HepG2 (cell line): ENCODE measurements at regions not wholly inside any gene's neighbourhood (a gene's known extent, or its start where the extent isn't known, plus 50 kb on each side); places are given as distances from the start of the nearest gene placed in this dataset.

Source experiments
- ATAC-seq: fragments of 200-7000 bp; cut with Tn5 transposase; 3 replicates; pipeline ENCODE4 v1.9.1; 2020; ENCODE audit warnings: mild to moderate bottlenecking, moderate library complexity
- BruUV-seq: library from RNA; stranded (reverse); fragments of 400-500 nt; replicated peaks from 2 replicates; lab custom pipeline; 2021; lab: Mats Ljungman, UMichigan
- CTCF ChIA-PET: fragments of 300-600 bp; formaldehyde crosslinking; extraction: SDS; loops from one replicate; lab custom pipeline; 2021; ENCODE audit warnings: low total read pairs, inconsistent platforms, low intra/inter-chr PET ratio; lab: Yijun Ruan, JAX
- POLR2A ChIA-PET: fragments of 350-600 bp; sonication (Branson Sonifier 250); formaldehyde crosslinking; loops from one replicate; lab custom pipeline; 2020; ENCODE audit warnings: antibody characterized with exemption, inconsistent platforms; lab: Yijun Ruan, JAX
- DNase-seq: peaks from one replicate; pipeline ENCODE4 v3.0.0-alpha.2; 2015; ENCODE audit warnings: low spot score
- FAIRE-seq: peaks from 3 replicates; lab custom pipeline; 2011; peaks lifted over from hg19 to GRCh38; lab: Jason Lieb, UNC
- H2AFZ ChIP-seq: one replicate; pipeline ENCODE4 v1.6.1; 2011; ENCODE audit warnings: low read length, inconsistent platforms
- H3K27ac ChIP-seq: fragments of 300-600 bp; 3 replicates; pipeline ENCODE4 v1.8.0; 2011; ENCODE audit warnings: mixed run types, mild to moderate bottlenecking, mixed read lengths, low read length, inconsistent platforms; ENCODE audit not compliant: insufficient read depth; ENCODE audit errors: extremely low read length
- H3K27me3 ChIP-seq, 2 experiments: fragments of 200-600 bp in 1 of 2; 2 replicates in 1 of 2; 3 replicates in 1 of 2; pipeline versions ENCODE4 v1.6.0 to v1.8.0; 2011; ENCODE audit warnings: low read length in 2 of 2, mild to moderate bottlenecking in 2 of 2, moderate library complexity in 2 of 2, inconsistent platforms in 1 of 2; ENCODE audit not compliant: insufficient read depth in 2 of 2, control insufficient read depth in 1 of 2
- H3K36me3 ChIP-seq, 2 experiments: fragments of 200-600 bp in 1 of 2; replicated peaks in 1 of 2; 2 replicates in 1 of 2; 3 replicates in 1 of 2; pipeline versions ENCODE4 v1.5.1 to v1.8.0; 2011; ENCODE audit warnings: low read length in 2 of 2, inconsistent platforms in 1 of 2; ENCODE audit not compliant: insufficient read depth in 2 of 2, control insufficient read depth in 1 of 2
- H3K4me1 ChIP-seq: 2 replicates; pipeline ENCODE4 v1.5.1; 2012; ENCODE audit warnings: low read length, inconsistent platforms; ENCODE audit not compliant: insufficient read depth
- H3K4me2 ChIP-seq: 2 replicates; pipeline ENCODE4 v1.6.0; 2011; ENCODE audit warnings: low read depth, low read length, inconsistent platforms
- H3K4me3 ChIP-seq, 3 experiments: fragments of 200-600 bp in 1 of 3; sonication (generic), shearing (Covaris generic) in 1 of 3; replicated peaks in 1 of 3; 2 replicates each; pipeline ENCODE4 v1.5.1; 2011 to 2016; ENCODE audit warnings: low read length in 3 of 3, inconsistent platforms in 2 of 3, low read depth in 2 of 3, mild to moderate bottlenecking in 2 of 3, control low read depth in 1 of 3, mixed read lengths in 1 of 3; ENCODE audit not compliant: insufficient read depth in 1 of 3
- H3K79me2 ChIP-seq: one replicate; pipeline ENCODE4 v1.6.1; 2011; ENCODE audit warnings: low read length, inconsistent platforms; ENCODE audit not compliant: insufficient read depth
- H3K9ac ChIP-seq: 2 replicates; pipeline ENCODE4 v1.6.0; 2011; ENCODE audit warnings: mild to moderate bottlenecking, low read depth, low read length, inconsistent platforms; ENCODE audit not compliant: insufficient read depth
- H3K9me3 ChIP-seq: 2 replicates; pipeline ENCODE4 v1.5.1; 2012; ENCODE audit warnings: mild to moderate bottlenecking, low read length
- H4K20me1 ChIP-seq: 2 replicates; pipeline ENCODE4 v1.6.0; 2011; ENCODE audit warnings: inconsistent platforms, mild to moderate bottlenecking, low read length, moderate library complexity; ENCODE audit not compliant: insufficient read depth
- CC2D1A ChIP-seq: sonication (generic); formaldehyde crosslinking; IDR thresholded peaks from 2 replicates; pipeline ENCODE4 v1.8.1; 2023; ENCODE audit warnings: mild to moderate bottlenecking, missing genetic modification reagents
- FOXC1 ChIP-seq: sonication (generic); formaldehyde crosslinking; IDR thresholded peaks from 2 replicates; pipeline ENCODE4 v1.8.0; 2022; ENCODE audit warnings: mild to moderate bottlenecking, missing genetic modification reagents, borderline replicate concordance
- HMGA1 ChIP-seq: sonication (generic); formaldehyde crosslinking; conservative IDR thresholded peaks from 2 replicates; pipeline ENCODE4 v1.4.0; 2020; ENCODE audit warnings: missing genetic modification reagents
- IRX3 ChIP-seq: sonication (generic); formaldehyde crosslinking; IDR thresholded peaks from 2 replicates; pipeline ENCODE4 v1.8.1; 2023; ENCODE audit warnings: mild to moderate bottlenecking, low read depth, missing genetic modification reagents, borderline replicate concordance
- MATR3 ChIP-seq: sonication (generic); formaldehyde crosslinking; IDR thresholded peaks from 2 replicates; pipeline ENCODE4 v1.4.0; 2020; ENCODE audit warnings: missing genetic modification reagents
- NAIF1 ChIP-seq: sonication (generic); formaldehyde crosslinking; IDR thresholded peaks from 2 replicates; pipeline ENCODE4 v1.5.0; 2020; ENCODE audit warnings: mild to moderate bottlenecking, missing genetic modification reagents, borderline replicate concordance
- NFATC3 ChIP-seq: sonication (generic); formaldehyde crosslinking; IDR thresholded peaks from 2 replicates; pipeline ENCODE4 v1.5.1; 2020; ENCODE audit warnings: mild to moderate bottlenecking, missing genetic modification reagents
- PRMT3 ChIP-seq: sonication (generic); formaldehyde crosslinking; IDR thresholded peaks from 2 replicates; pipeline ENCODE4 v1.8.1; 2022; ENCODE audit warnings: low read depth, mild to moderate bottlenecking, moderate library complexity, missing genetic modification reagents, borderline replicate concordance
- SIX4 ChIP-seq: sonication (generic); formaldehyde crosslinking; IDR thresholded peaks from 2 replicates; pipeline ENCODE4 v1.4.0; 2020; ENCODE audit warnings: missing genetic modification reagents
- TBP ChIP-seq: sonication (generic); formaldehyde crosslinking; IDR thresholded peaks from 2 replicates; pipeline ENCODE4 v1.5.0; 2020; ENCODE audit warnings: missing genetic modification reagents
- ZKSCAN8 ChIP-seq: IDR thresholded peaks from 2 replicates; pipeline ENCODE4 v1.6.1; 2016; ENCODE audit warnings: borderline replicate concordance, missing genetic modification reagents, missing compliant biosample characterization
- ZNF253 ChIP-seq: sonication (generic); formaldehyde crosslinking; IDR thresholded peaks from 2 replicates; pipeline ENCODE4 v1.8.0; 2022; ENCODE audit warnings: mild to moderate bottlenecking, missing genetic modification reagents, borderline replicate concordance
- ZNF337 ChIP-seq: sonication (generic); formaldehyde crosslinking; IDR thresholded peaks from 2 replicates; pipeline ENCODE4 v1.5.1; 2020; ENCODE audit warnings: missing genetic modification reagents, low read depth, mild to moderate bottlenecking, borderline replicate concordance
- ZNF501 ChIP-seq: sonication (generic); formaldehyde crosslinking; IDR thresholded peaks from 2 replicates; pipeline ENCODE4 v1.5.1; 2020; ENCODE audit warnings: mild to moderate bottlenecking, moderate library complexity, missing genetic modification reagents
- ZNF678 ChIP-seq: sonication (generic); formaldehyde crosslinking; IDR thresholded peaks from 2 replicates; pipeline ENCODE4 v1.4.0; 2020; ENCODE audit warnings: mild to moderate bottlenecking, missing genetic modification reagents
- ZNF772 ChIP-seq: sonication (generic); formaldehyde crosslinking; IDR thresholded peaks from 2 replicates; pipeline ENCODE4 v1.5.0; 2020; ENCODE audit warnings: mild to moderate bottlenecking, missing genetic modification reagents
- WGBS: methylation state at CpG from one replicate; pipeline ENCODE4 v1.1.6; 2017; ENCODE audit warnings: low lambda C conversion rate; 5-methylcytosine and 5-hydroxymethylcytosine counted together
- in situ Hi-C: cut with HindIII; loops from 2 replicates; pipeline ENCODE4 v1.10.0; 2017; ENCODE audit warnings: low pct_unique_long_range_greater_than_20kb; ENCODE audit not compliant: extremely low pct_ligation_motif_present
- intact Hi-C: fragments of 100-400 bp; cut with micrococcal nuclease; formaldehyde crosslinking; loops from one replicate; pipeline ENCODE4 v1.10.0; 2022; ENCODE audit not compliant: unreplicated experiment
- TF ChIP-seq, protein P1 (sequence below): sonication (generic); formaldehyde crosslinking; IDR thresholded peaks from 2 replicates; pipeline ENCODE4 v1.4.0; 2020; ENCODE audit warnings: mild to moderate bottlenecking, missing genetic modification reagents
- TF ChIP-seq, protein P2 (sequence below): sonication (generic); formaldehyde crosslinking; IDR thresholded peaks from 2 replicates; pipeline ENCODE4 v1.4.0; 2020; ENCODE audit warnings: missing genetic modification reagents, borderline replicate concordance
- TF ChIP-seq, protein P3 (sequence below): sonication (generic); formaldehyde crosslinking; IDR thresholded peaks from 2 replicates; pipeline ENCODE4 v1.4.0; 2020; ENCODE audit warnings: mild to moderate bottlenecking, missing genetic modification reagents, borderline replicate concordance

DNA sequence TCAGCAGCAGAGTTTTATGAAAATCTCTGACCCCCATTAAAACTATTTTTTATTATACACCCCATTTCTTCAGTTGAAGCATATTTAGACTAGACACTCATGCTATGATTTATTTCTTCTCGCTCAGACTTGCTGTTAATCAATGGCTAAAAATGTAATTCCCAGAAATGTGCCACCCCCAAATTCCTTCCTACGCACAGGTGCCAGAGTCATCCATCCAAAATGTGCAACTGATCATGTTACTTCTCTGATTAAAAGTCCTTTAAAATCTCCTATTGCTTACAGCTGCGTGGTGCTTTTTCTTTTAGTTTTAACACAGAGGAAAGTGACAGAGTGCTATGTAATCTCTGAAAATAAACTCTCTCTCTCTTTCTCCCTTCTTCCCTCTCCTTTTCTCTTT is 954.4 kb downstream of the NCAM2 start:
- WGBS = 17% methylated on average over 3 of the region's 3 CpGs
- Histone ChIP-seq H3K4me1 (no peaks in the 10 kb centered on the region), H3K27me3 (no peaks in the 10 kb centered on the region; a peak in 1 of 5 replicates), H2AFZ (no peak overlapping the region), H3K4me2 (no peak overlapping the region), H3K79me2 (no peaks in the 10 kb centered on the region), H3K9me3 (peaks cover 78% of the 10 kb centered on the region), H3K4me3 (no peak overlapping the region), H4K20me1 (no peaks in the 10 kb centered on the region), H3K27ac (no peak overlapping the region), H3K36me3 (no peaks in the 10 kb centered on the region), H3K9ac (no peak overlapping the region)
- CTCF ChIA-PET = no interaction called here
- in situ Hi-C loops = no loop called here
- ATAC-seq = no peak
- DNase-seq = no peak
- POLR2A ChIA-PET = no interaction called here
- no TSS peak for BruUV-seq
- intact Hi-C loops = no loop called here
- FAIRE-seq = no peak
- TF ChIP-seq TBP = no peak
- TF ChIP-seq, protein P1, sequence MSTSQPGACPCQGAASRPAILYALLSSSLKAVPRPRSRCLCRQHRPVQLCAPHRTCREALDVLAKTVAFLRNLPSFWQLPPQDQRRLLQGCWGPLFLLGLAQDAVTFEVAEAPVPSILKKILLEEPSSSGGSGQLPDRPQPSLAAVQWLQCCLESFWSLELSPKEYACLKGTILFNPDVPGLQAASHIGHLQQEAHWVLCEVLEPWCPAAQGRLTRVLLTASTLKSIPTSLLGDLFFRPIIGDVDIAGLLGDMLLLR (CRISPR knock-in tag) = no peak
- no peak for TF ChIP-seq MATR3 (CRISPR knock-in tag)
- TF ChIP-seq, protein P2, sequence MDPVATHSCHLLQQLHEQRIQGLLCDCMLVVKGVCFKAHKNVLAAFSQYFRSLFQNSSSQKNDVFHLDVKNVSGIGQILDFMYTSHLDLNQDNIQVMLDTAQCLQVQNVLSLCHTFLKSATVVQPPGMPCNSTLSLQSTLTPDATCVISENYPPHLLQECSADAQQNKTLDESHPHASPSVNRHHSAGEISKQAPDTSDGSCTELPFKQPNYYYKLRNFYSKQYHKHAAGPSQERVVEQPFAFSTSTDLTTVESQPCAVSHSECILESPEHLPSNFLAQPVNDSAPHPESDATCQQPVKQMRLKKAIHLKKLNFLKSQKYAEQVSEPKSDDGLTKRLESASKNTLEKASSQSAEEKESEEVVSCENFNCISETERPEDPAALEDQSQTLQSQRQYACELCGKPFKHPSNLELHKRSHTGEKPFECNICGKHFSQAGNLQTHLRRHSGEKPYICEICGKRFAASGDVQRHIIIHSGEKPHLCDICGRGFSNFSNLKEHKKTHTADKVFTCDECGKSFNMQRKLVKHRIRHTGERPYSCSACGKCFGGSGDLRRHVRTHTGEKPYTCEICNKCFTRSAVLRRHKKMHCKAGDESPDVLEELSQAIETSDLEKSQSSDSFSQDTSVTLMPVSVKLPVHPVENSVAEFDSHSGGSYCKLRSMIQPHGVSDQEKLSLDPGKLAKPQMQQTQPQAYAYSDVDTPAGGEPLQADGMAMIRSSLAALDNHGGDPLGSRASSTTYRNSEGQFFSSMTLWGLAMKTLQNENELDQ (CRISPR knock-in tag) = no peak
- no peak for TF ChIP-seq ZKSCAN8 (CRISPR knock-in tag)
- TF ChIP-seq ZNF337 (CRISPR knock-in tag) = no peak
- TF ChIP-seq CC2D1A (CRISPR knock-in tag) = no peak
- no peak for TF ChIP-seq NFATC3 (CRISPR knock-in tag)
- no peak for TF ChIP-seq SIX4 (CRISPR knock-in tag)
- no peak for TF ChIP-seq NAIF1 (CRISPR knock-in tag)
- TF ChIP-seq, protein P3, sequence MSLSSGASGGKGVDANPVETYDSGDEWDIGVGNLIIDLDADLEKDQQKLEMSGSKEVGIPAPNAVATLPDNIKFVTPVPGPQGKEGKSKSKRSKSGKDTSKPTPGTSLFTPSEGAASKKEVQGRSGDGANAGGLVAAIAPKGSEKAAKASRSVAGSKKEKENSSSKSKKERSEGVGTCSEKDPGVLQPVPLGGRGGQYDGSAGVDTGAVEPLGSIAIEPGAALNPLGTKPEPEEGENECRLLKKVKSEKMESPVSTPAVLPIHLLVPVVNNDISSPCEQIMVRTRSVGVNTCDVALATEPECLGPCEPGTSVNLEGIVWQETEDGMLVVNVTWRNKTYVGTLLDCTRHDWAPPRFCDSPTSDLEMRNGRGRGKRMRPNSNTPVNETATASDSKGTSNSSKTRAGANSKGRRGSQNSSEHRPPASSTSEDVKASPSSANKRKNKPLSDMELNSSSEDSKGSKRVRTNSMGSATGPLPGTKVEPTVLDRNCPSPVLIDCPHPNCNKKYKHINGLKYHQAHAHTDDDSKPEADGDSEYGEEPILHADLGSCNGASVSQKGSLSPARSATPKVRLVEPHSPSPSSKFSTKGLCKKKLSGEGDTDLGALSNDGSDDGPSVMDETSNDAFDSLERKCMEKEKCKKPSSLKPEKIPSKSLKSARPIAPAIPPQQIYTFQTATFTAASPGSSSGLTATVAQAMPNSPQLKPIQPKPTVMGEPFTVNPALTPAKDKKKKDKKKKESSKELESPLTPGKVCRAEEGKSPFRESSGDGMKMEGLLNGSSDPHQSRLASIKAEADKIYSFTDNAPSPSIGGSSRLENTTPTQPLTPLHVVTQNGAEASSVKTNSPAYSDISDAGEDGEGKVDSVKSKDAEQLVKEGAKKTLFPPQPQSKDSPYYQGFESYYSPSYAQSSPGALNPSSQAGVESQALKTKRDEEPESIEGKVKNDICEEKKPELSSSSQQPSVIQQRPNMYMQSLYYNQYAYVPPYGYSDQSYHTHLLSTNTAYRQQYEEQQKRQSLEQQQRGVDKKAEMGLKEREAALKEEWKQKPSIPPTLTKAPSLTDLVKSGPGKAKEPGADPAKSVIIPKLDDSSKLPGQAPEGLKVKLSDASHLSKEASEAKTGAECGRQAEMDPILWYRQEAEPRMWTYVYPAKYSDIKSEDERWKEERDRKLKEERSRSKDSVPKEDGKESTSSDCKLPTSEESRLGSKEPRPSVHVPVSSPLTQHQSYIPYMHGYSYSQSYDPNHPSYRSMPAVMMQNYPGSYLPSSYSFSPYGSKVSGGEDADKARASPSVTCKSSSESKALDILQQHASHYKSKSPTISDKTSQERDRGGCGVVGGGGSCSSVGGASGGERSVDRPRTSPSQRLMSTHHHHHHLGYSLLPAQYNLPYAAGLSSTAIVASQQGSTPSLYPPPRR (CRISPR knock-in tag) = no peak
- no peak for TF ChIP-seq ZNF772 (CRISPR knock-in tag)
- TF ChIP-seq ZNF501 (CRISPR knock-in tag) = no peak
- TF ChIP-seq PRMT3 (CRISPR knock-in tag) = no peak
- TF ChIP-seq ZNF253 (CRISPR knock-in tag) = no peak
- no peak for TF ChIP-seq ZNF678
- no peak for TF ChIP-seq FOXC1 (CRISPR knock-in tag)
- no peak for TF ChIP-seq IRX3
- TF ChIP-seq HMGA1 (CRISPR knock-in tag) = no peak
